NCI-H460 (cell line): ENCODE measurements at regions not wholly inside any gene's neighbourhood (a gene's known extent, or its start where the extent isn't known, plus 50 kb on each side); places are given as distances from the start of the nearest gene placed in this dataset.

ENCODE experiments used
- DNase-seq: peaks from one replicate; pipeline ENCODE4 v3.0.0-alpha.2; 2016; ENCODE audit warnings: low read depth; ENCODE audit errors: extremely low read depth

- no peak for DNase-seq
Observed at GRCh38 chr4:58723954-58724353, 1613.8 kb upstream of the IGFBP7 start.

GRCh38 chr4:58711039-58711438 is 1600.9 kb upstream of the IGFBP7 start:
- no peak for DNase-seq

- no peak for DNase-seq
Observed at GRCh38 chr4:58688568-58688967, 1578.4 kb upstream of the IGFBP7 start.

GRCh38 chr4:58679886-58680285 is 1569.7 kb upstream of the IGFBP7 start:
- no peak for DNase-seq

- no peak for DNase-seq
Observed at GRCh38 chr4:58679051-58679450, 1568.9 kb upstream of the IGFBP7 start.

GRCh38 chr4:58669783-58670182 is 1559.6 kb upstream of the IGFBP7 start:
- DNase-seq: no peak

GRCh38 chr4:58665649-58666048 is 1555.5 kb upstream of the IGFBP7 start:
- no peak for DNase-seq

- no peak for DNase-seq
Observed at GRCh38 chr4:58658701-58659100, 1548.5 kb upstream of the IGFBP7 start.

- DNase-seq: no peak
Observed at GRCh38 chr4:58653251-58653650, 1543.1 kb upstream of the IGFBP7 start.

- no peak for DNase-seq
Observed at GRCh38 chr4:58649226-58649625, 1539.0 kb upstream of the IGFBP7 start.

GRCh38 chr4:58646126-58646525 is 1535.9 kb upstream of the IGFBP7 start:
- DNase-seq: no peak

- DNase-seq: no peak
Observed at GRCh38 chr4:58644549-58644948, 1534.4 kb upstream of the IGFBP7 start.

GRCh38 chr4:58636381-58636780 is 1526.2 kb upstream of the IGFBP7 start:
- no peak for DNase-seq

GRCh38 chr4:58617226-58617625 is 1507.0 kb upstream of the IGFBP7 start:
- DNase-seq: no peak

GRCh38 chr4:58611012-58611411 is 1500.8 kb upstream of the IGFBP7 start:
- no peak for DNase-seq

GRCh38 chr4:58606303-58606702 is 1496.1 kb upstream of the IGFBP7 start:
- DNase-seq: no peak

GRCh38 chr4:58603951-58604350 is 1493.8 kb upstream of the IGFBP7 start:
- no peak for DNase-seq

GRCh38 chr4:58602731-58603359 is 1492.7 kb upstream of the IGFBP7 start:
- no peak for DNase-seq

GRCh38 chr4:58602022-58602421 is 1491.8 kb upstream of the IGFBP7 start:
- no peak for DNase-seq

- DNase-seq: no peak
Observed at GRCh38 chr4:58600290-58600689, 1490.1 kb upstream of the IGFBP7 start.

GRCh38 chr4:58590722-58591121 is 1480.5 kb upstream of the IGFBP7 start:
- no peak for DNase-seq

- no peak for DNase-seq
Observed at GRCh38 chr4:58587856-58588255, 1477.7 kb upstream of the IGFBP7 start.

- no peak for DNase-seq
Observed at GRCh38 chr4:58566260-58566659, 1456.1 kb upstream of the IGFBP7 start.
